LNCAP (cell line): ENCODE measurements at regions not wholly inside any gene's neighbourhood (a gene's known extent, or its start where the extent isn't known, plus 50 kb on each side); places are given as distances from the start of the nearest gene placed in this dataset.

ENCODE experiments used
- CTCF ChIP-seq: fragments of 450-650 bp; IDR thresholded peaks from 2 replicates; pipeline ENCODE4 v1.5.1; 2017; ENCODE audit warnings: mild to moderate bottlenecking

- no peak for TF ChIP-seq CTCF
Observed at GRCh38 chr12:22858849-22859570, 234.0 kb downstream of the ETNK1 start.

GRCh38 chr12:22860926-22861325 lies 236.0 kb downstream of the ETNK1 start:
- TF ChIP-seq CTCF: no peak

- no peak for TF ChIP-seq CTCF
Observed at GRCh38 chr12:22865822-22866221, 240.9 kb downstream of the ETNK1 start.

GRCh38 chr12:22866406-22866805 lies 241.4 kb downstream of the ETNK1 start:
- TF ChIP-seq CTCF: no peak

GRCh38 chr12:22874151-22874550 lies 249.2 kb downstream of the ETNK1 start:
- TF ChIP-seq CTCF: no peak

DNA sequence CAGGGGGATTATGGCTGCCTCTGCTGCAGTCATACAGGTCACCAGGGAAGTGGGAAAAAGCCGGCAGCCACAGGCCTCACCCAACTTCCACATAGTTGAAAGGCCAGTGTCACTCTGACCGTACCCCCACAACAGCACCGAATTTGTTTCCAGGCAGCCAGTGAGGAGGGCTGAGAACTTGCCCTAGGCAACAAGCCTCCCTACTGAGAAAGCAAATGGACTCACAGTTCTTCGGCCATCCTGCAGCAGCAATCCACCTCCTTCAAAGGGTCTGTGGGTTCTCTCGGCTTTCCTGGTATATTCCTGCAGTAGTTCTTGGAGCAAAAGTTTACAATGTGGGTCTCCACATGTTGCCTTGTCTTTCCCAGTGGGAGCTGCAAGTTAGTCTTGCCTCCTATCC lies 251.3 kb downstream of the ETNK1 start:
- no peak for TF ChIP-seq CTCF

- TF ChIP-seq CTCF: no peak
Observed at GRCh38 chr12:22879203-22879602, 254.2 kb downstream of the ETNK1 start.

GRCh38 chr12:22880331-22880730 lies 255.4 kb downstream of the ETNK1 start:
- TF ChIP-seq CTCF: no peak
